ENCODE measurements at regions not wholly inside any gene's neighbourhood (a gene's known extent, or its start where the extent isn't known, plus 50 kb on each side); places are given as distances from the start of the nearest gene placed in this dataset.

DNA sequence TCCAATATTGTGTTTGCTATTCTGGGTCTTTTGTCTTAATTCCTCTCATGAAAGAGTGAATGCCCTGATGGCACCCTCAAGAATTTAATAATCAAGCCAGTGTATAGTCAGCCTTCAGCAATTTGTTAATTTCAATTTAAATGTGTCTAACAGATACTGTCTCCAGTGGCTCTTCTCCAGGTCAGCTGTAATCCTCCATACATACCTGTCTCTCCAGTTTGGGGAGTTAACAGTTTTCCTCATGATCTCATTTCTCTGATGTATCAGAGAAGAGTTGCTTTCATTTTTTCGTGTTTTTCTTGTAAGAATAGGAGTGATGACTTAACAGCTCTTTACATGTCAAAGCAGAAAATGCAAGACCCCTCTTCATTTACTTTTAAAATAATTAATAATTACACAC is 500.3 kb upstream of the RORB start:
- Histone ChIP-seq H3K9me2 (ENCODE audit: insufficient read depth, low read length) (no peaks in the 10 kb centered on the region), H3K9me3 (ENCODE audit: low read length) (no peaks in the 10 kb centered on the region), H3K79me2 (ENCODE audit: insufficient read depth, low read depth, low read length) (no peaks in the 10 kb centered on the region), H2AFZ (ENCODE audit: low read length) (no peak overlapping the region), H3K4me2 (ENCODE audit: low read length) (no peak overlapping the region), H3K4me1 (ENCODE audit: insufficient read depth, low read length, poor library complexity, severe bottlenecking) (no peaks in the 10 kb centered on the region), H3K27ac (ENCODE audit: low read depth, low read length, poor library complexity, severe bottlenecking) (no peak overlapping the region), H3K4me3 (ENCODE audit: low read depth, low read length, poor library complexity, severe bottlenecking) (no peak overlapping the region), H4K20me1 (ENCODE audit: insufficient read depth, low read length) (no peaks in the 10 kb centered on the region), H3K36me3 (ENCODE audit: insufficient read depth, low read length) (no peaks in the 10 kb centered on the region)
- BruUV-seq (replicated peaks): no TSS peak
- intact Hi-C loops (cut with micrococcal nuclease; ENCODE audit: unreplicated experiment): no loop called here
- ChIA-PET POLR2A (interaction anchor here (0.7 kb wide), 3 partner anchors 16 to 1068 kb away, joined by 4 to 8 read pairs (median 5); no protein-coding TSS in a partner anchor), CTCF (ENCODE audit: unreplicated experiment) (no interaction called here)
- no peak for TF ChIP-seq EZH2phosphoT487 (IDR thresholded peaks at IDR 0.05; ENCODE audit: borderline replicate concordance, low read depth, low read length)
- TF ChIP-seq, protein P1, sequence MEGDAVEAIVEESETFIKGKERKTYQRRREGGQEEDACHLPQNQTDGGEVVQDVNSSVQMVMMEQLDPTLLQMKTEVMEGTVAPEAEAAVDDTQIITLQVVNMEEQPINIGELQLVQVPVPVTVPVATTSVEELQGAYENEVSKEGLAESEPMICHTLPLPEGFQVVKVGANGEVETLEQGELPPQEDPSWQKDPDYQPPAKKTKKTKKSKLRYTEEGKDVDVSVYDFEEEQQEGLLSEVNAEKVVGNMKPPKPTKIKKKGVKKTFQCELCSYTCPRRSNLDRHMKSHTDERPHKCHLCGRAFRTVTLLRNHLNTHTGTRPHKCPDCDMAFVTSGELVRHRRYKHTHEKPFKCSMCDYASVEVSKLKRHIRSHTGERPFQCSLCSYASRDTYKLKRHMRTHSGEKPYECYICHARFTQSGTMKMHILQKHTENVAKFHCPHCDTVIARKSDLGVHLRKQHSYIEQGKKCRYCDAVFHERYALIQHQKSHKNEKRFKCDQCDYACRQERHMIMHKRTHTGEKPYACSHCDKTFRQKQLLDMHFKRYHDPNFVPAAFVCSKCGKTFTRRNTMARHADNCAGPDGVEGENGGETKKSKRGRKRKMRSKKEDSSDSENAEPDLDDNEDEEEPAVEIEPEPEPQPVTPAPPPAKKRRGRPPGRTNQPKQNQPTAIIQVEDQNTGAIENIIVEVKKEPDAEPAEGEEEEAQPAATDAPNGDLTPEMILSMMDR (conservative IDR thresholded peaks at IDR 0.05; ENCODE audit: low read length): no peak
- no peak for DNase-seq (ENCODE audit: low spot score)

DNA sequence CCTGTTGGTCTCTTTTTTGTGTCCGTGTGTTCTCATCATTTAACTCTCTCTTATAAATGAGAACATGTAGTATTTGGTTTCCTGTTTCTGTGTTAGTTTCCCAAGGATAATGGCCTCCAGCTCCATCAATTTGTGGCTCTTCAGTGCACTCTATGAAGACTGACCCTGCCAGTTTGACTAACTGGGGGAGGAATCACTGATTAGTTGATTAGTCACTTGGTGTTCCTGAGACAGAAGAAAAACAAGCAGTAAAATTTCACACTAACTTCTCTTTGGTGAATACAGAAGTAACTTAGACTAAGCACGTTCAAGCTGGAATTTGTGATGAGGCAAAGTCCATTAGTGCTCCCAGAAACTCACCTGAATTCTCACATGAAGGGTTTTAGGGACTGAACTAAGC is 495.8 kb upstream of the RORB start:
- CTCF ChIA-PET (ENCODE audit: unreplicated experiment): no interaction called here

DNA sequence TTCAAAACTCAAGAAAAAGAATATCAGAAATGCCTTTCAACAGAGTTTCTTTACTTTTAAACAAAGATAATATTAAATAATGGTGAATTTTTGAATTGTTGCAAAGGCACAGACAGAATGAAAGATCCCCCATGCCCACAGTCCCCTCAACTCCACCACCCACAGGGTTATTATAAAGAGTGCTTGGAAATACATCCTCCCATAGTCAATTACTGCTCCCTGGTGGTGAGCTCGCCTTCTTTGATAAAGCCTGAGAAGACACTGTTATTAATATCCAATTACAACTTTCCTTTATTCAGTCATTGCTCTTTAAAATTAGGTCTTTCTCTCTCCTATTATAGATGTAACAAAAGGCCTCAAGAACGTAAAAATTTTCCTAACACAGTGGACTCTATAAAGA is 490.2 kb upstream of the RORB start:
- CTCF ChIA-PET (ENCODE audit: unreplicated experiment): no interaction called here
- intact Hi-C loops (cut with micrococcal nuclease; ENCODE audit: unreplicated experiment): no loop called here
- no TSS peak for BruUV-seq (replicated peaks)

More for the DNA sequence above, 495.8 kb upstream of the RORB start:
- no peak overlapping the region for H3K4me3 ChIP-seq (ENCODE audit: low read depth, low read length, poor library complexity, severe bottlenecking)
- no peaks in the 10 kb centered on the region for H3K9me2 ChIP-seq (ENCODE audit: insufficient read depth, low read length)
- no TSS peak for BruUV-seq (replicated peaks)
- H3K36me3 ChIP-seq (ENCODE audit: insufficient read depth, low read length): no peaks in the 10 kb centered on the region
- no peaks in the 10 kb centered on the region for H3K9me3 ChIP-seq (ENCODE audit: low read length)
- H2AFZ ChIP-seq (ENCODE audit: low read length): no peak overlapping the region
- intact Hi-C loops (cut with micrococcal nuclease; ENCODE audit: unreplicated experiment): no loop called here
- DNase-seq (ENCODE audit: low spot score): no peak
- no peaks in the 10 kb centered on the region for H4K20me1 ChIP-seq (ENCODE audit: insufficient read depth, low read length)
- no peaks in the 10 kb centered on the region for H3K4me1 ChIP-seq (ENCODE audit: insufficient read depth, low read length, poor library complexity, severe bottlenecking)
- POLR2A ChIA-PET: interaction anchor here (0.6 kb wide), 1 partner anchor 282 kb away, joined by 4 read pairs; no protein-coding TSS in a partner anchor
- no peak overlapping the region for H3K27ac ChIP-seq (ENCODE audit: low read depth, low read length, poor library complexity, severe bottlenecking)
- no peak for TF ChIP-seq EZH2phosphoT487 (IDR thresholded peaks at IDR 0.05; ENCODE audit: borderline replicate concordance, low read depth, low read length)
- TF ChIP-seq, protein P1 (conservative IDR thresholded peaks at IDR 0.05; ENCODE audit: low read length): no peak
- no peaks in the 10 kb centered on the region for H3K79me2 ChIP-seq (ENCODE audit: insufficient read depth, low read depth, low read length)
- H3K4me2 ChIP-seq (ENCODE audit: low read length): no peak overlapping the region

More for the DNA sequence above, 490.2 kb upstream of the RORB start:
- no peaks in the 10 kb centered on the region for H4K20me1 ChIP-seq (ENCODE audit: insufficient read depth, low read length)
- TF ChIP-seq, protein P1 (conservative IDR thresholded peaks at IDR 0.05; ENCODE audit: low read length): 0 out of 2 replicates have a peak, but pooled peaks have one; percentile 25
- no peak for TF ChIP-seq EZH2phosphoT487 (IDR thresholded peaks at IDR 0.05; ENCODE audit: borderline replicate concordance, low read depth, low read length)
- H3K9me3 ChIP-seq (ENCODE audit: low read length): no peaks in the 10 kb centered on the region
- no peak overlapping the region for H2AFZ ChIP-seq (ENCODE audit: low read length)
- no peaks in the 10 kb centered on the region for H3K36me3 ChIP-seq (ENCODE audit: insufficient read depth, low read length)
- H3K27ac ChIP-seq (ENCODE audit: low read depth, low read length, poor library complexity, severe bottlenecking): no peak overlapping the region
- no peaks in the 10 kb centered on the region for H3K79me2 ChIP-seq (ENCODE audit: insufficient read depth, low read depth, low read length)
- no peaks in the 10 kb centered on the region for H3K4me1 ChIP-seq (ENCODE audit: insufficient read depth, low read length, poor library complexity, severe bottlenecking)
- DNase-seq (ENCODE audit: low spot score): no peak
- no peaks in the 10 kb centered on the region for H3K9me2 ChIP-seq (ENCODE audit: insufficient read depth, low read length)
- POLR2A ChIA-PET: no interaction called here
- no peak overlapping the region for H3K4me2 ChIP-seq (ENCODE audit: low read length)
- H3K4me3 ChIP-seq (ENCODE audit: low read depth, low read length, poor library complexity, severe bottlenecking): no peak overlapping the region

Measured in OCI-LY7 (cell line).